HepG2 (cell line): ENCODE measurements at regions not wholly inside any gene's neighbourhood (a gene's known extent, or its start where the extent isn't known, plus 50 kb on each side); places are given as distances from the start of the nearest gene placed in this dataset.

Experiments used
- ATAC-seq: fragments of 200-7000 bp; cut with Tn5 transposase; 3 replicates; pipeline ENCODE4 v1.9.1; 2020; ENCODE audit warnings: mild to moderate bottlenecking, moderate library complexity
- BruUV-seq: library from RNA; stranded (reverse); fragments of 400-500 nt; replicated peaks from 2 replicates; lab custom pipeline; 2021; lab: Mats Ljungman, UMichigan
- CTCF ChIA-PET: fragments of 300-600 bp; formaldehyde crosslinking; extraction: SDS; loops from one replicate; lab custom pipeline; 2021; ENCODE audit warnings: low total read pairs, inconsistent platforms, low intra/inter-chr PET ratio; lab: Yijun Ruan, JAX
- POLR2A ChIA-PET: fragments of 350-600 bp; sonication (Branson Sonifier 250); formaldehyde crosslinking; loops from one replicate; lab custom pipeline; 2020; ENCODE audit warnings: antibody characterized with exemption, inconsistent platforms; lab: Yijun Ruan, JAX
- DNase-seq: peaks from one replicate; pipeline ENCODE4 v3.0.0-alpha.2; 2015; ENCODE audit warnings: low spot score
- FAIRE-seq: peaks from 3 replicates; lab custom pipeline; 2011; peaks lifted over from hg19 to GRCh38; lab: Jason Lieb, UNC
- H2AFZ ChIP-seq: one replicate; pipeline ENCODE4 v1.6.1; 2011; ENCODE audit warnings: low read length, inconsistent platforms
- H3K27ac ChIP-seq: fragments of 300-600 bp; 3 replicates; pipeline ENCODE4 v1.8.0; 2011; ENCODE audit warnings: mixed run types, mild to moderate bottlenecking, mixed read lengths, low read length, inconsistent platforms; ENCODE audit not compliant: insufficient read depth; ENCODE audit errors: extremely low read length
- H3K27me3 ChIP-seq, 2 experiments: fragments of 200-600 bp in 1 of 2; 2 replicates in 1 of 2; 3 replicates in 1 of 2; pipeline versions ENCODE4 v1.6.0 to v1.8.0; 2011; ENCODE audit warnings: low read length in 2 of 2, mild to moderate bottlenecking in 2 of 2, moderate library complexity in 2 of 2, inconsistent platforms in 1 of 2; ENCODE audit not compliant: insufficient read depth in 2 of 2, control insufficient read depth in 1 of 2
- H3K36me3 ChIP-seq, 2 experiments: fragments of 200-600 bp in 1 of 2; replicated peaks in 1 of 2; 2 replicates in 1 of 2; 3 replicates in 1 of 2; pipeline versions ENCODE4 v1.5.1 to v1.8.0; 2011; ENCODE audit warnings: low read length in 2 of 2, inconsistent platforms in 1 of 2; ENCODE audit not compliant: insufficient read depth in 2 of 2, control insufficient read depth in 1 of 2
- H3K4me1 ChIP-seq: 2 replicates; pipeline ENCODE4 v1.5.1; 2012; ENCODE audit warnings: low read length, inconsistent platforms; ENCODE audit not compliant: insufficient read depth
- H3K4me2 ChIP-seq: 2 replicates; pipeline ENCODE4 v1.6.0; 2011; ENCODE audit warnings: low read depth, low read length, inconsistent platforms
- H3K4me3 ChIP-seq, 3 experiments: fragments of 200-600 bp in 1 of 3; sonication (generic), shearing (Covaris generic) in 1 of 3; replicated peaks in 1 of 3; 2 replicates each; pipeline ENCODE4 v1.5.1; 2011 to 2016; ENCODE audit warnings: low read length in 3 of 3, inconsistent platforms in 2 of 3, low read depth in 2 of 3, mild to moderate bottlenecking in 2 of 3, control low read depth in 1 of 3, mixed read lengths in 1 of 3; ENCODE audit not compliant: insufficient read depth in 1 of 3
- H3K79me2 ChIP-seq: one replicate; pipeline ENCODE4 v1.6.1; 2011; ENCODE audit warnings: low read length, inconsistent platforms; ENCODE audit not compliant: insufficient read depth
- H3K9ac ChIP-seq: 2 replicates; pipeline ENCODE4 v1.6.0; 2011; ENCODE audit warnings: mild to moderate bottlenecking, low read depth, low read length, inconsistent platforms; ENCODE audit not compliant: insufficient read depth
- H3K9me3 ChIP-seq: 2 replicates; pipeline ENCODE4 v1.5.1; 2012; ENCODE audit warnings: mild to moderate bottlenecking, low read length
- H4K20me1 ChIP-seq: 2 replicates; pipeline ENCODE4 v1.6.0; 2011; ENCODE audit warnings: inconsistent platforms, mild to moderate bottlenecking, low read length, moderate library complexity; ENCODE audit not compliant: insufficient read depth
- PRMT3 ChIP-seq: sonication (generic); formaldehyde crosslinking; IDR thresholded peaks from 2 replicates; pipeline ENCODE4 v1.8.1; 2022; ENCODE audit warnings: low read depth, mild to moderate bottlenecking, moderate library complexity, missing genetic modification reagents, borderline replicate concordance
- RELA ChIP-seq: sonication (generic); formaldehyde crosslinking; IDR thresholded peaks from 2 replicates; pipeline ENCODE4 v1.4.0; 2020; ENCODE audit warnings: missing genetic modification reagents
- TSC22D2 ChIP-seq: sonication (generic); formaldehyde crosslinking; IDR thresholded peaks from 2 replicates; pipeline ENCODE4 v1.5.1; 2020; ENCODE audit warnings: missing genetic modification reagents, mild to moderate bottlenecking, borderline replicate concordance
- ZNF33B ChIP-seq: sonication (generic); formaldehyde crosslinking; IDR thresholded peaks from 2 replicates; pipeline ENCODE4 v1.5.1; 2020; ENCODE audit warnings: mild to moderate bottlenecking, missing genetic modification reagents
- WGBS: methylation state at CpG from one replicate; pipeline ENCODE4 v1.1.6; 2017; ENCODE audit warnings: low lambda C conversion rate; 5-methylcytosine and 5-hydroxymethylcytosine counted together
- in situ Hi-C: cut with HindIII; loops from 2 replicates; pipeline ENCODE4 v1.10.0; 2017; ENCODE audit warnings: low pct_unique_long_range_greater_than_20kb; ENCODE audit not compliant: extremely low pct_ligation_motif_present
- intact Hi-C: fragments of 100-400 bp; cut with micrococcal nuclease; formaldehyde crosslinking; loops from one replicate; pipeline ENCODE4 v1.10.0; 2022; ENCODE audit not compliant: unreplicated experiment
- TF ChIP-seq, protein P1 (sequence below): sonication (generic); formaldehyde crosslinking; IDR thresholded peaks from 2 replicates; pipeline ENCODE4 v1.4.0; 2020; ENCODE audit warnings: missing genetic modification reagents
- TF ChIP-seq, protein P2 (sequence below): sonication (generic); formaldehyde crosslinking; IDR thresholded peaks from 2 replicates; pipeline ENCODE4 v1.8.1; 2023; ENCODE audit warnings: mild to moderate bottlenecking, inconsistent platforms, moderate library complexity, missing genetic modification reagents, borderline replicate concordance

DNA sequence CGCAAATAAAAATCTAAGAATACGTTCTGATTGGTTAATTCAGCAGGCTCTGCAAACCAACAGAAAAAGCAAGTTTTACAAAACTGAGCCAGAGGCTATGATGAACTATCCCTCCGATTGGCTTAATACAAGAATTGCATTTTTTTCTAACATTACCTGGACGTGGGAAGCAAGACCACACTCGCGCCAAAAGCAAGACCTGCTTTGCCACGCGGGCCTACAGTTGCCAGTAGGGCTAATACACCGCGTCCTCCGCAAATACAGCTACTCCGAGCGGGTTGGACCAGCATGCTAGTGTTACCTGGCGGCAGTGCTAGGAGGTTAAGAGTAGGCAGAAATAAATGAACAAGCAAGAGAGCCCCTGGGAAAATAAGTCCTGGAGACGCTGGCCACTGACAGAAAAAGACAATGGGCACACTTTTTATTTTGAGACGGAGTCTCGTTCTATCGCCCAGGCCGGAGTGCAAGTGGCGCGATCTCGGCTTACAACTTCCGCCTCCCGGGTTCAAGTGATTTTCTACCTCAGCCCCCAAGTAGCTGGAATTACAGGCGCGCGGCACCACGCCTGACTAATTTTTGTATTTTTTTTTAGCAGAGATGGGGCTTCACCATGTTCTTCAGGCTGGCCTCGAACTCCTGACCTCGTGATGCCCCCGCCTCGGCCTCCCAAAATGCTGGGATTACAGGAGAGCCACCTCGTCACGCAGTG lies 131.9 kb upstream of the BTN3A2 start:
- no peak overlapping the region for H3K9ac ChIP-seq
- CTCF ChIA-PET: no interaction called here
- DNase-seq (no peak), FAIRE-seq (no peak), ATAC-seq (no peak)
- no TSS peak for BruUV-seq
- H3K27me3 ChIP-seq: peaks cover 0 to 28% of the 10 kb centered on the region in 2 experiments; a peak in 3 of 5 replicates
- POLR2A ChIA-PET: interaction anchor here (0.9 to 3.2 kb wide), 4 partner anchors 9 to 38 kb away, joined by 5 to 17 read pairs (median 12); a partner anchor contains a TSS
- TF ChIP-seq, protein P1, sequence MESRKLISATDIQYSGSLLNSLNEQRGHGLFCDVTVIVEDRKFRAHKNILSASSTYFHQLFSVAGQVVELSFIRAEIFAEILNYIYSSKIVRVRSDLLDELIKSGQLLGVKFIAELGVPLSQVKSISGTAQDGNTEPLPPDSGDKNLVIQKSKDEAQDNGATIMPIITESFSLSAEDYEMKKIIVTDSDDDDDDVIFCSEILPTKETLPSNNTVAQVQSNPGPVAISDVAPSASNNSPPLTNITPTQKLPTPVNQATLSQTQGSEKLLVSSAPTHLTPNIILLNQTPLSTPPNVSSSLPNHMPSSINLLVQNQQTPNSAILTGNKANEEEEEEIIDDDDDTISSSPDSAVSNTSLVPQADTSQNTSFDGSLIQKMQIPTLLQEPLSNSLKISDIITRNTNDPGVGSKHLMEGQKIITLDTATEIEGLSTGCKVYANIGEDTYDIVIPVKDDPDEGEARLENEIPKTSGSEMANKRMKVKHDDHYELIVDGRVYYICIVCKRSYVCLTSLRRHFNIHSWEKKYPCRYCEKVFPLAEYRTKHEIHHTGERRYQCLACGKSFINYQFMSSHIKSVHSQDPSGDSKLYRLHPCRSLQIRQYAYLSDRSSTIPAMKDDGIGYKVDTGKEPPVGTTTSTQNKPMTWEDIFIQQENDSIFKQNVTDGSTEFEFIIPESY (CRISPR knock-in tag): peak; percentile 55
- TF ChIP-seq TSC22D2 (no peak), ZNF33B (CRISPR knock-in tag) (0 out of 2 replicates have a peak, but pooled peaks have one; percentile 37), PRMT3 (CRISPR knock-in tag) (no peak), RELA (CRISPR knock-in tag) (no peak)
- TF ChIP-seq, protein P2, sequence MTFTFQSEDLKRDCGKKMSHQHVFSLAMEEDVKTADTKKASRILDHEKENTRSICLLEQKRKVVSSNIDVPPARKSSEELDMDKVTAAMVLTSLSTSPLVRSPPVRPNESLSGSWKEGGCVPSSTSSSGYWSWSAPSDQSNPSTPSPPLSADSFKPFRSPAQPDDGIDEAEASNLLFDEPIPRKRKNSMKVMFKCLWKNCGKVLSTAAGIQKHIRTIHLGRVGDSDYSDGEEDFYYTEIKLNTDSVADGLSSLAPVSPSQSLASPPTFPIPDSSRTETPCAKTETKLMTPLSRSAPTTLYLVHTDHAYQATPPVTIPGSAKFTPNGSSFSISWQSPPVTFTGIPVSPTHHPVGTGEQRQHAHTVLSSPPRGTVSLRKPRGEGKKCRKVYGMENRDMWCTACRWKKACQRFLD (CRISPR knock-in tag): no peak
- H3K36me3 ChIP-seq: no peaks in the 10 kb centered on the region
- H4K20me1 ChIP-seq: no peaks in the 10 kb centered on the region
- no peaks in the 10 kb centered on the region for H3K9me3 ChIP-seq
- no peak overlapping the region for H3K27ac ChIP-seq
- peaks cover 25% of the 10 kb centered on the region; the same call in 1 of the 2 replicates for H3K4me1 ChIP-seq
- 90% methylated on average over 34 of the region's 34 CpGs for WGBS
- no peak overlapping the region for H2AFZ ChIP-seq
- H3K4me2 ChIP-seq: peak overlapping the region; percentile 97
- in situ Hi-C loops (no loop called here), intact Hi-C loops (no loop called here)
- H3K4me3 ChIP-seq: no peak overlapping the region
- H3K79me2 ChIP-seq: no peaks in the 10 kb centered on the region
